Right renal cortex interstitium (tissue), 3 donors: ENCODE measurements at regions not wholly inside any gene's neighbourhood (a gene's known extent, or its start where the extent isn't known, plus 50 kb on each side); places are given as distances from the start of the nearest gene placed in this dataset.
"Not testable (repeated sequence)": the region's sequence is repeated elsewhere in the genome, so short reads cannot be mapped to it uniquely, and the experiment has no call there.

ENCODE experiments used
- DNase-seq, 3 donors: peaks; one replicate each; pipeline ENCODE4 v3.0.0-alpha.2; 2013; ENCODE audit warnings: low read depth in 3 of 3, low spot score in 2 of 3

DNA sequence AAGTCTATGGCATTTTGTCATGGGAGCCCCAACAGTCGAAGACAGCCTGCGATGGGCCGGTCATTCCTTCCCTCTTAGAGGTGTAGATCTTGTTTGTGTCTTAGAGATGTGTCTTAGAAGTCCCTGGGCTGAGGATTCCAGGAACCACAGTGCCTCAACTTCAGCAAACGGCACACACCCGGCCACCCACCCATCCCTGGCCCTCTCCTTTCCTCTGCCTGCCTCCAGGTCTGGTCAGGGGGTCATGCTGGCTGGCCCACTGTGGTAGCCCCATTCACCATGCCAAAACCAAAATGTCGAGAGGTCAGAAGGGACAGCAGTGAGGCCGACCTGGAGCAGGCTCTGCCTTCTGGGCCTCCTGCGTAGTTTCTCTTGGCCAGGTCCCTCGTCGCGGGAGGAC lies 857.9 kb downstream of the TBC1D22A start:
- no peak for DNase-seq

DNA sequence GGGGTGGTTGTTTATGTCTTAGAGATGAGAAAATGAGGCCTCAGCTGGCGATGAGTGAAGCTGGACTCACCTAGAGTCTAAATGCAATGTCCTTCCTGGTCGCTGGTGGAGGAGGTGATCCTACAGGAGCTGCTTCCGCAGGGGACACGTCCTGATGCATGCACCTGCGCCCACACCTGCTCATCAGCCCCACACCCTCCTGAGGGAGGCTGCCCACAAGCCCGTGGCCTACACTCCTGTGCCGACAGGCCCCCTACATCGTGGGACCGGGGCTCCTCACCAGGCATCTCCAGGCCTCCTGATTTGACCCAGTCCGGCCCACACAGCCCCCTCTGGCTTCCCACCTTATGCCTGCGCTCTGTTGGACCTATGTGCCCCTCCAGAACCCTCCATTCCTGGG lies 857.2 kb downstream of the TBC1D22A start:
- DNase-seq: no peak

DNA sequence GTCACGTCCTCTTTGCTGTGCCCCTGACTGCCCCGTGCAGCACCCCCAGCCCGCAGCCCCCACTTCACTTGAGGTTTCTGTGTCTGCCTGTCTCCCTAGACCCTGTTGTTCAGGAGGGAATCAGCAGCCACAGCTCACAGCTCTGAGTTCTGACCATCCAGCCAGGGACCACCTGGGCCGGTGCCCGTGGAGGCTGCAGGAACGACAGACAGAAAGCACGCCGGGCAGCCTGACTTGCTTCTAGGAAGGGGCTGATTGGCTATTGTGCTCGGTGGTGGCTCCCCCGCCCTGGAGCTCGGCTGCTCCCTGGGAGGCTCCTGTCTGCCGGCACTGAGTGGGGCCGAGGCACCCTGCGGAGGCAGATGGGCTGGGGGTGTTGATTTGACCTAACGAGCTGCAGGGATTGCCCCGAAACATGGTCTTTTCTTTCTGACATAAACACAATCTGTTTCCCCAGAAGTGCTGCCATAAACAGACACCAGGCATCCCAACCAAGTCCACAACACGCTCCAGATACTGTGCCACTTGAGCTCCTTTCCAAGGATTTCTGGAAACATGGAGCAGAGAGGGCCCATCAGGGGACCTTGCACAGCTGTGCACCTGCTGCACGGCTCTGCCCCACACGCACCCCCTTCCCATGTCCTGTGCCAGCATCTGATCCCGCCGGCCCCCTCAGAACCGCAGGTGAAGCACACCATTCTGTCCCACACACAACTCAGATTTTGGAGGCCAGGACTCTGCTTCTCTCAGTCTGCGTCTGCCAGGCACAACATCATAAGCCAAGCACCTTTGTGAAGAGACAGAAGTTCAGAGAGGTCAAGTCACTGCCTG lies 855.9 kb downstream of the TBC1D22A start:
- DNase-seq: no peak

DNA sequence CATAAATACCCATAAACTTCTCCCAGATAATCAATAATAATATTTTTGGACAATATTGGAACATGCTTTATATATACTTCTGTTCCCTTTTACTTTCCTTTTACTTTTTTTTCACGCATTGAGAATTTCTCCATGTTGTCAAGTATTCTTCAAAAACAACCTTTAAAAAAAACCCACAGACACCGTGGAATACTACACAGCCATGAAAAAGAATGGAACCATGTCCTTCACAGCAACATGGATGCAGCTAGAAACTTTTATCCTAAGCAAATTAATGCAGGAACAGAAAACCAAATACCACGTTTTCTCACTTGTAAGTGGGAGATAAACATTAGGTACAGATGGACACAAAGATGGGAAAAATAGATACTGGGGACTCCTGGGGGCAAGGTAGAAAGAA lies 854.7 kb downstream of the TBC1D22A start:
- no peak for DNase-seq

DNA sequence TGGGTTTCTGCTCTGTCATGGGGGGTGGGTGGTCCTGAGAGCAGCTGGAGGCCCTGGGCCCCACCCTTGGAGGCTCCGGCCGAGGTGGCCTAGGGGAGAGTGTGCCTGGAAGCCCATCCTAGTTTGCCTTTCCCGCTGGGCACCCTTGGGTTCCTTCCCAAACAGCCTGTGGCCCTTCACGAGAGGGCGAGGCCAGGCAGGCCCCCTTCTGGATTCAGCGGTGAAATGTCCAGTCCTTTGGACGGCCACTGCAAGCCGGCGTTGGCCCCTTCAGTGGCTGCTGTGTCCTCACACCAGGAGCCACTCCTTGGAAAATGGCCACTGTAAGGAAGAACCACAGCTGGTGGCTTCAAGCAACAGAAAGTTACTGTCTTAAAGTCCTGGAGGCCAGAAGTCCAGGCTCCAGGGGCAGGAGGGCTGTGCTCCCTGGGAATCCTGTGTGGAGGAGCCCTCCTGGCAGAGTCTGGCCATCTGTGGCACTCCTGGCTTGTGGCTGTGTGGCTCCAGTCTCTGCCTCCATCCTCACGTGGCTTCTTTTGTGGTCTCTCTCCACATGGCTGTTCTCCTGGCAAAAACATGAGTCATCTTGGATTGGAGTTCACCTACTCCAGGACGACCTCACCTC lies 854.1 kb downstream of the TBC1D22A start:
- DNase-seq: no peak

DNA sequence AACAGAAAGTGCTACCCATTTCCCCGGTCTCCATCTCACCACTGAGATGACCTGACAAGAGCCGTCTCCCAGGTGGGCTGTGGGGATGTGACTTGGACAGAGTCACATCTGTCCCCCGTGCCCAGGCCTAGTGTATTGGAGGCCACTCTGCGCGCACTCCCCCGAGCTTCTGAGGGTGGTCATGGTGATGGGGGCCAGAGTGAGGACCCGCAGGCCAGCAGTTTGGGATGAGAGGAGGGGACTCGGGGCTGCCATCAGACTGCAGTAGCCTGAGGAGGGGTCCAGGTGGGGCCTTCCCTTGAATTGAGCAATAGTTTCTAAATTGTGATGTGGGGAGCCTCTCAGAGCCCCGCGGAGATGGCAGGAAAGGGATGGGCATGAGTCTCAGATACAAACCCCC lies 852.6 kb downstream of the TBC1D22A start:
- DNase-seq: no peak

DNA sequence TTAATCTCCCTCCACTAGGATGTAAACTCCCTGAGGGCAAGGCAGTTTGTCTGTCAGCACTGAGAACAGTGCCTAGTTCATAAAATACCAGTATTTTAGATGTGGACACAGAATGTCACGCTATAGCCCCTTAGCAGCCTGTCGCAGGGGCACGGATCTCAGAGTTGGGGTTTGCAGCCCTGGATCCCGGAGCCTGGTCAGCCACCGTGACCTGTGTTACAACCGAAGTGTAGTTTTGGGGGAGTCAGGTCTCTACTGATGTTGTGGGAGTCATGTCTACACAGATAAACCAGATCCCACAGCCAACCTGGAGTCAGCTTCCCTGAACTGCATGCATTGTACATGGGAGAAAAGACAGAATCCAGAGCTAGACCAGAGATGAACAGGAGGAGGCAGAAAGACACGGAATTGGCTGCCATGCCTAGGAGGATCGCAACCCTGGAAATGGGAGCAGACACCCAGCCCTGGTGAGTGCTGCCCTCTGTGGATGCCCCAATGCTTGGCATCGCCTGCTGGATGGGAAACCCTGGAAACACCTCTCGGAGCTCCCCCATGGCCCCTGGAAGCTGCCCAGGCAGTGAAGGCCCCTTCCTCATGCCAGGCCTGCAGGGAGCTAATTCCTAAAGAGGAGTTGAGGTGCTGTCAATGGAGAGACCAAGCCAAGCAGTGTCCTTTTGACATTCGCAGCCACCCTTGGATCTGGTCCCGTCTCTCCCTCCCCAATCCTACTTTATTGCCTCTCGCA lies 851.3 kb downstream of the TBC1D22A start:
- no peak for DNase-seq

DNA sequence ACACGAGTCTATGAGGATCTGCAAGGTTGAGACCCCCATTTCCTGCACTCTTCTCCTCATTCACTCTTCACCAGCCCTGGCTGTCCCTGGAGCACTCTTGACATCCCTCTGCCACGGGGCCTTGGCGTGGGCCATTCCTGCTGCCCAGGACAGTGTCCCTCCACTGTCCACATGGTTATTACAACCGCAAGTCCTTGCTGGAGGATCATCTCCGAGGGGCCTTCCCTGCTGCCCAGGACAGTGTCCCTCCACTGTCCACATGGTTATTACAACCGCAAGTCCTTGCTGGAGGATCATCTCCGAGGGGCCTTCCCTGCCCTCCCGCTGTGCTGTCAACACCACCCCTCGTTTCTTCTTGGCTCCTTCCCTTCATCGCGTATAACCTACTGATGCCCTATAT lies 850.7 kb downstream of the TBC1D22A start:
- not testable (repeated sequence) for DNase-seq

DNA sequence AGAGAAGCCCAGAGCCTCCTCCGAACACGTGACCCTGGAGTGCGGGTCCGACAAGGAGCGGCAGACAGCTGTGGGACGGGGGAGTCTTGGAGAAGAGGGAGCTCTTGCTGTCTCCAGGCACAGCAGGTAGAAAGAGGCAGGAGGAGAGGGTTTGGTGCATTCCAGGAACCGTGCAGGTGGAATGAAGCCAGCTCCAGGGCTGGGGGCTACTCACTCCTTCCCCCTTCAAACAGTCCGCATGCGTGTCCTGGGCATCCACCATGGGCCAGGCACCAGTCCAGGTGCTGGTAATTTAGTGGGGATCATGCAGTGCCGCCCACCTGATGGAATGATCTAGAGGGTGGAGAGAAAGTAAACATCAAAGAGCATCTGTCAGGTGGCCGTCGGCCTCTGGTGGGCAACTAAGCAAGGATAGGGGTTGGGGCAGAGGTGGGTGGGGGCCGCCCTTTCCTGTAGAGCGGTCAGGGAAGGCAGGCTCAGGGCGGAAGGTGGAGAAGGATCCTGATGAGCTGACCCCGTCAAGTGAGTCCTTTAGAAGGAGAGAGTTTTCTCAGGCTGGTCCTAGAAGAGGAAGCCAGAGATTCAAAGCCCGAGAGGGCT lies 850.0 kb downstream of the TBC1D22A start:
- DNase-seq: no peak

DNA sequence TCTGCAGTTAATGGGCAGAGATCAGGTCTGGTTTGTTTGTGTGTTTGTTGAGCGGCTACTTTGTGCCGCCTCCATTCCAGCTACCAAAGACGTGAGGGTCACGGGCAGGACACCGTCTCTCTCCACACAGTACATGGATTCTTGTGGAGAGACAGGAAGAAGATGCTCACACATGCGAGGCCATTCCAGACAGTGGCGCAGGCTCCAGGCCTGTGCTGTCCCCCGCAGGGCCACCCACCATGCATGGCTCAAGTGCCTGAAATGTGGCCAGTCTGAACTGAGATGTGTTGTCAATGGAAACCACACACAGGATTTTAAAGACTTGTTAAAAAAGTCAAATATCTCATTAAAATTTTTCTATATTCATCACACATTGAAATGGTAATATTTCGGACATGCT lies 848.3 kb downstream of the TBC1D22A start:
- no peak for DNase-seq

DNA sequence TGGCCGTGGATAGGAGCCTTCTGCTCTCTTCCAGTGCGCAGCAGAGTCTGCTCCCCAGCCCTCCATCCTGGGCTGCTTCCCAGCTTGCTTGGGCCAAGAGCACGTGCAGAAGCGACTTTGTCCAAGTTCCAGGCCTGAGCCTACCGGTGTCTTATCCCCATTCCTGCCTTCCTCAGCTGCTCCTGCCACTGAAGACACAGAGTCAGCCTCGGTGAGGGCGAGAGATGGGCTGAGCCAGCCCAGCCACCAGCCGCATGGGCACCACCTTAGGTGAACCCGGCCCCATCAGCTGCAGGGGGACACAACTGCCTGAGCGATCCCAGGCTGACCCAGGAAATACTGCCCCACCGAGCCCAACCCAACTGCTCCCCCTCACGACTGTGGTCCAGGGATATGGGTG lies 847.8 kb downstream of the TBC1D22A start:
- DNase-seq: no peak

DNA sequence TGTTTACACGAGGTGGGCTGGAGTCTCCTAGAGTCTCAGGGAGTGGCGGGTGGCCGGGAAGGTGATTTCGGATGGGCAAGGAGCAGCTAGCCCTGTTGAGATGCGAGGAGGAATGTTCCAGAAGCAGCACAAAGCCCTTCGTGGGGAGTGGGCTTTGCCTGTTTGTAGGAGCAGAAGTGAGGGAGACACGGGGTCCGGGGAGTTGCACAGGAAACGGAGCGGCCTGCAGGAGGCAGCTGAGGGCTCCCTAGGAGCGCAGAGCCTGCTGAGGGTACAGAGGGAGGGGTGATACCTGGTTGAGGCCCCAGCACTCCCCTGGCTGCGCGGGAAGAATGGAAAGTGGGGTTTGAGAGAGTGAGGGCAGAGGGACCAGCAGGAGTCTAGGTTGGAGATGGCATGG lies 847.2 kb downstream of the TBC1D22A start:
- DNase-seq: no peak

DNA sequence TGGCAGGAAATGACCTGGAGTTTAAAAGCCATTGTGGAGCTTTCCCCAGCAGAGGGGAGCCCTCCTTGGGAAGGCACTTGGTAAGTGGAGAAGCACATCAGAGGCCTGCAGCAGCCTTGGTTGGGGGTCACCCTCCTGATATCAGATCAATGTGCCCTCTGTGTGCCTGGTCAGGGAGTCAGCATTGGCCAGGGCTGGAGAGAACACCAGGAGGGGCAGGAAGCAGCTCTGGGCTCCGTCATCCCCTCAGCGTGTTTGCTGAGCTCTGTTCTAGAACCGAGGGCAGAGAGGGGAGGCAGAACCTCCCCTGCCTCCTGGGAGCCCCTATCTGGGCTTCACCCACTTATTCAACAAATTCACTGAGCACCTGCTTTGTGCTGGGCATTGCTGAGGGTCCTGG lies 846.0 kb downstream of the TBC1D22A start:
- DNase-seq: no peak

DNA sequence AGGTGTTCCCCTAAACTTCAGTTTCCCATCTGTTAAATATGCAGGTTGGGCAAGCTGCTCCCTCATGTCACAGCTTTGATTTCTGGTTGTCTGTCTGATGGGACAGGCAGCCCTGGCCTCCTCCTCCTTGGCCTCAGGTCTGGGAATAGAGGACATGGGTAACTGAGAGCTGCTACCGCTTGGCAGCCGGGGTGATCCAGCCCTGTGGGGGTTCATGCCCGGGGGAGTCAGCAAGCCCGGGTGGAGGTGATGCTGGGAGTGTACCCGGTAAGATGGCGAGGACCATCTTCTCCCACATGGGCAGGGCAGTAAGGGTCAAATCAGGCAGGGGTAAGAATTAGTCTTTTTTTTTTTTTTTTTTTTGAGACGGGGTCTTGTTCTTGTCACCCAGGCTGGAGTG lies 845.0 kb downstream of the TBC1D22A start:
- no peak for DNase-seq

DNA sequence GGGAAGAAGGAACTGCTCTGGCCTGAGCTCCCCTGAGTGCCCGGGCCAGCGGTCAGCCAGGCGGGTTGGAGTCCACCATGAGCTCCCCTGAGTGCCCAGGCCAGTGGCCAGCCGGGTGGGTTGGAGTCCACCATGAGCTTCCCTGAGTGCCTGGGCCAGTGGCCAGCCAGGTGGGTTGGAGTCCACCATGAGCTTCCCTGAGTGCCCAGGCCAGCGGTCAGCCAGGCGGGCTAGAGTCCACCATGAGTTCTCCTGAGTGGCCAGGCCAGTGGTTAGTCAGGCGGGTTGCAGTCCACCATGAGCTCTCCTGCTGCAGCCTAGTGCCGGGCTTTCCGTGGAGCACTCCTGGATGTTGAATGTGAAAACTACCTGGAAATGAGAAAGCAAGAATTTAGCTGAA lies 844.0 kb downstream of the TBC1D22A start:
- DNase-seq: no peak

DNA sequence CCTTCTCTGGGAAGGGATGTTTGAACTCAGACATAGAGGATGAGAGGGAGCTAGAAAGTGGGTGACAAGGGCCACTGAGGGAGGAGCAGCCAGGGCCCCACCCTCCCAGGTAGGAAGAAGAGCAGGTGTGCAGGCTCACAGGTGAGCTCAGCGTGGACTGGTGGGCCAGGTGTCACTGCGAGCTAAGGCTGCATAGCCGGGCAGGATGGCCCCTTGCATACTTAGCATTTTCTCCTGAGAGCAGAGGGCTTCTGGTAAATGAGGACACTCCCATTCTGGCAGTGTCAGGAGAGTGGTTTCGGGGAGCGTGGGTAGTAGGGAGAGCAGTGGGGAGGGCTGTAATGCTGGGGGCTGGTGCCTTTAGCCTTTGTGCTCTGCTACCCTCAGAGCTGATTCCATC lies 843.4 kb downstream of the TBC1D22A start:
- no peak for DNase-seq

DNA sequence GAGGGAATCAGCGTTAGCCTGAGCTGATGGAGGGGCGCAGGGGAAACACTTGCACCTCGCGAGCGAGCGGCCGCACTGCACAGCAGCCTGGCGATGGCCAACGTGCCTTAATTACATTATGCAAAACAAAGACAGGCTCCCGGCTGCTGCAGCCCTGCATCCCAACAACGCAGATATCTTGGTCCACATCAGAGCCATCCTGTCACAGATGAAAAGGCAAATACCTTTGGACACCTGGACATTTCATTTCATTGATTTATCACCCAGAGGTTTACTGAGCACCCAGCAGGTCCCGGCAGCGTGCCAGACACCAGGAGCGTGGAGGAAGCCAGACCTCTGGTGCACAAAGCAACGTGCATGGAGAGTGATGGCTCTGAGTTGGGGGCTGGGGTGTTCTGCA lies 843.0 kb downstream of the TBC1D22A start:
- no peak for DNase-seq

DNA sequence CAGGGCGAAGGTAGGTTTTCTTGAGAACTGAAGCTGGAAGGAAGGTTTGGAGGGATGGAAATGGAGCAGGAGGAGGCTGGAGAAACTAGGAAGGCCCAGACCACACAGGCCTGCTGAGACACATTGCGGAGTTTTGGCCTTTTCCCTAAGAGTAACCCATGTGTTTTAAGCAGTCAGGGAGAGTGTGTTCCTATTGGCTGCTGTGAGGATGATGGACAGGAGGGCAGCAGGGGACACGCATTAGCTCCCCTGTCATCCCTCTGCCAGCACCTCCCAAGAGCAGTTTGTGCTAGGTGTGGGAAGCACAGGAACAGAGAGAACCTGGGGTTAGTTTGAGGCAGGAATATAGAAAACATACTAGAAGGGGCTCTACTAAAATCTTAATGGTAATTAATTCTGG lies 842.1 kb downstream of the TBC1D22A start:
- no peak for DNase-seq

DNA sequence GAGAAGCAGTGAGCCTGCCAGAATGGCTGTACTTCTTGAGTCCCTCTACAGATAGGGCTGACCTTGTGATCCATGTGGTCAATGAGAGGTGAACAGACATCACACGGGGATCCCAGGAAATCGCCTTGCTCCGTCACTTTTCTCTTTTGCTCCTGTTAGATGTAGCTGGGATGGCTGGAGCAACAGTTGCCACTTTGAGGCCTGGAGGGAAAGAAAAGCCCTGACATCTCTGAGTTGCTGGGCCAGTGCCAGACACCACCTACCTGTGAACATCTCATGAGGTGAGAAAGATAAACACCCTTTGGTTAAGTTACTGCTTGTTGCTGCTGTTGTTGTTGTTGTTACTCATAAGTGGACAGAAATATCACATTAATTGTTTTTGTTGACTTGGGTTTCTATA lies 840.3 kb downstream of the TBC1D22A start:
- no peak for DNase-seq

DNA sequence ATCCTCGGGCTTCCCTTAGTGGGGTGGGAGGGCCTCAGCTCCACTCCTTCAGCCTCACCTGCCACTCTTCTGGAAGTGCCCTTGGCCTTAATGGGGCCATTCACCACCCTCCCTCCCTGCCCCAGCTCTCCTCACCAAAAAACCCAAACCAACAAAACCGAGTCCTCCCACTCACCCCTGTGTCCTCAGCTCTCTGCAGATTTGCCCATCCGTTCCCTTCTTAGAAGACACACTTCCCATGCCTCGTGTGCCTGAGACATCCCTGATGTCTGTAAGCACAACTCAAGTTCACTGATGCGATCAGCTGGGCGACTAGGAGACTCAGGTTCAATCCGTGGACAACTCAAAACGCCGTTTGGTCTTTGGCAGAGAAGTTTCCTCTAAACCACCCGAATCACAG lies 839.2 kb downstream of the TBC1D22A start:
- DNase-seq: no peak

DNA sequence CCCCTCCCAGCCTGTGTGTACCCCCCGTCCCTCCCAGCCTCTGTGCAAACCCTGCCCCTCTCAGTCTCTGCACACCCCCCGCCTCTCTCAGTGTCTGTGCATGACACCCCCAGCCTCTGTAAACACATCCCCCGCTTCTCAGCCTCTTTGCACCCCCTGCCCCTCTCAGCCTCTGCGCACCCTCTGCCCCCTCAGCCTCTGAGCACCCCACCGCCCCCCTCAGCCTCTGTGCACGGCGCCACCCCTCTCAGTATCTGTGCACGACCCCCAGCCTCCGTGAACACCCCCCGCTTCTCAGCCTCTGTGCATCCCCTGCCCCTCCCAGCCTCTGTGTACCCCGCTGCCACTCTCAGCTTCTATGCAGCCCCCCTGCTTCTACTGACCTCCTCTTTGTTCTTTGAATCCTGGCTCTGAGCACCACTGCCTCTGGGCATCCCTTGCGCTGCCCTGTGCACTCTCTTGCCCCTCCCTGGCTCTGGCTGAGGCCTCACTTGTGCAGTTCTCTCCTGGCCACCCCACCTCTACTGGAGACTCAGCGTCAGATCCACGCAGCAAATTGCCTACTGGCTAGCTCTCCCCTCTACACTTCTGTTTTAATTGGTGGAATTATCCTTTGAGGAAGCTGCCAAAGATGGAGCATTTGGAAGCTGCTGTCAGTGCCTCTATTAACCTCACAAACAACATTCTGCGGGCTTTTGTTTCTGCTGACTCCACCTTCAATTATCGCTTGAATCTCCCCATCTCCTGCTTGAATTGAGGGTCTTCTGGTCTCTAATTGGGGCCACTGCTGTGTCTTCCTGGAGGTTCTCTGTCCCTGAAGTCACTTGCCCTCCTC lies 838.6 kb downstream of the TBC1D22A start:
- no peak for DNase-seq
